WTC11 (cell line): ENCODE measurements at regions not wholly inside any gene's neighbourhood (a gene's known extent, or its start where the extent isn't known, plus 50 kb on each side); places are given as distances from the start of the nearest gene placed in this dataset.

Experiments used
- ATAC-seq: fragments of 200-7000 bp; cut with Tn5 transposase; 2 replicates; pipeline ENCODE4 v1.10.0; 2021; ENCODE audit warnings: mild to moderate bottlenecking, moderate library complexity
- CTCF ChIA-PET: fragments of 300-600 bp; sonication (Branson Sonifier 250); formaldehyde crosslinking; loops from one replicate; lab custom pipeline; 2021; ENCODE audit warnings: antibody characterized with exemption; lab: Charles Lee
- POLR2A ChIA-PET: fragments of 350-600 bp; sonication (Branson Sonifier 250); formaldehyde crosslinking; loops from one replicate; lab custom pipeline; 2021; ENCODE audit warnings: antibody characterized with exemption; lab: Charles Lee
- DNase-seq: peaks from one replicate; pipeline ENCODE4 v3.0.0; 2021; ENCODE audit warnings: low spot score
- H3K27ac Mint-ChIP-seq: 2 replicates; pipeline ENCODE4 v1.8.0; 2021; ENCODE audit warnings: mixed read lengths
- H3K27me3 Mint-ChIP-seq: 2 replicates; pipeline ENCODE4 v1.8.0; 2021; ENCODE audit warnings: low read depth, mild to moderate bottlenecking, moderate library complexity, mixed read lengths
- H3K36me3 Mint-ChIP-seq: 2 replicates; pipeline ENCODE4 v1.8.0; 2021; ENCODE audit warnings: mixed read lengths
- H3K4me1 Mint-ChIP-seq: 2 replicates; pipeline ENCODE4 v1.8.0; 2022; ENCODE audit warnings: mixed read lengths
- H3K4me3 Mint-ChIP-seq: 2 replicates; pipeline ENCODE4 v1.8.0; 2021; ENCODE audit warnings: mild to moderate bottlenecking, moderate library complexity, mixed read lengths
- H3K9me3 Mint-ChIP-seq: 2 replicates; pipeline ENCODE4 v1.8.0; 2021; ENCODE audit warnings: mixed read lengths
- ATF1 ChIP-seq: sonication (generic); formaldehyde crosslinking; IDR thresholded peaks from 2 replicates; pipeline ENCODE4 v1.8.1; 2023; ENCODE audit warnings: mild to moderate bottlenecking, moderate library complexity, missing genetic modification reagents
- E2F1 ChIP-seq: sonication (generic); formaldehyde crosslinking; IDR thresholded peaks from 2 replicates; pipeline ENCODE4 v1.8.0; 2022; ENCODE audit warnings: mild to moderate bottlenecking, missing genetic modification reagents
- ETV6 ChIP-seq: sonication (generic); formaldehyde crosslinking; IDR thresholded peaks from 2 replicates; pipeline ENCODE4 v1.8.1; 2022; ENCODE audit warnings: mild to moderate bottlenecking, missing genetic modification reagents
- FOXP4 ChIP-seq: sonication (generic); formaldehyde crosslinking; IDR thresholded peaks from 2 replicates; pipeline ENCODE4 v1.8.0; 2022; ENCODE audit warnings: mild to moderate bottlenecking, missing genetic modification reagents
- KAT7 ChIP-seq: sonication (generic); formaldehyde crosslinking; IDR thresholded peaks from 2 replicates; pipeline ENCODE4 v1.8.1; 2023; ENCODE audit warnings: missing genetic modification reagents, mild to moderate bottlenecking, borderline replicate concordance
- MYBL2 ChIP-seq: sonication (generic); formaldehyde crosslinking; IDR thresholded peaks from 2 replicates; pipeline ENCODE4 v1.8.1; 2023; ENCODE audit warnings: mild to moderate bottlenecking, moderate library complexity, missing genetic modification reagents
- NFATC4 ChIP-seq: fragments of 250-450 bp; sonication (Bioruptor Pico); IDR thresholded peaks from 2 replicates; pipeline ENCODE4 v1.9.0; 2021; ENCODE audit warnings: mild to moderate bottlenecking
- PREB ChIP-seq: sonication (generic); formaldehyde crosslinking; IDR thresholded peaks from 2 replicates; pipeline ENCODE4 v1.8.1; 2022; ENCODE audit warnings: mild to moderate bottlenecking, missing genetic modification reagents, moderate library complexity, borderline replicate concordance
- RELA ChIP-seq: sonication (generic); formaldehyde crosslinking; IDR thresholded peaks from 2 replicates; pipeline ENCODE4 v1.8.1; 2022; ENCODE audit warnings: missing genetic modification reagents, mild to moderate bottlenecking, borderline replicate concordance
- TP53 ChIP-seq: sonication (generic); formaldehyde crosslinking; IDR thresholded peaks from 2 replicates; pipeline ENCODE4 v1.8.1; 2023; ENCODE audit warnings: mild to moderate bottlenecking, missing genetic modification reagents
- ZNF317 ChIP-seq: sonication (generic); formaldehyde crosslinking; IDR thresholded peaks from 2 replicates; pipeline ENCODE4 v1.8.1; 2023; ENCODE audit warnings: low read depth, mild to moderate bottlenecking, moderate library complexity, missing genetic modification reagents, borderline replicate concordance
- ZNF416 ChIP-seq: fragments of 250-450 bp; sonication (Bioruptor Pico); IDR thresholded peaks from 2 replicates; pipeline ENCODE4 v1.9.0; 2021; ENCODE audit warnings: mild to moderate bottlenecking, inconsistent platforms
- ZNF425 ChIP-seq: fragments of 250-450 bp; sonication (Bioruptor Pico); conservative IDR thresholded peaks from 2 replicates; pipeline ENCODE4 v1.9.0; 2021; ENCODE audit warnings: mild to moderate bottlenecking
- ZNF532 ChIP-seq: fragments of 250-450 bp; sonication (Bioruptor Pico); IDR thresholded peaks from 2 replicates; pipeline ENCODE4 v1.9.0; 2021; ENCODE audit warnings: mild to moderate bottlenecking, borderline replicate concordance
- TF ChIP-seq, protein P1 (sequence below): sonication (generic); formaldehyde crosslinking; IDR thresholded peaks from 2 replicates; pipeline ENCODE4 v1.8.1; 2023; ENCODE audit warnings: mild to moderate bottlenecking, missing genetic modification reagents, moderate library complexity
- TF ChIP-seq, protein P2 (sequence below): fragments of 250-450 bp; sonication (Bioruptor Pico); IDR thresholded peaks from 2 replicates; pipeline ENCODE4 v1.9.0; 2021; ENCODE audit warnings: mild to moderate bottlenecking
- TF ChIP-seq, protein P3 (sequence below): sonication (generic); formaldehyde crosslinking; IDR thresholded peaks from 2 replicates; pipeline ENCODE4 v1.8.1; 2022; ENCODE audit warnings: missing genetic modification reagents, borderline replicate concordance
- TF ChIP-seq, protein P4 (sequence below): sonication (generic); formaldehyde crosslinking; IDR thresholded peaks from 2 replicates; pipeline ENCODE4 v1.8.1; 2023; ENCODE audit warnings: mild to moderate bottlenecking, moderate library complexity, missing genetic modification reagents

DNA sequence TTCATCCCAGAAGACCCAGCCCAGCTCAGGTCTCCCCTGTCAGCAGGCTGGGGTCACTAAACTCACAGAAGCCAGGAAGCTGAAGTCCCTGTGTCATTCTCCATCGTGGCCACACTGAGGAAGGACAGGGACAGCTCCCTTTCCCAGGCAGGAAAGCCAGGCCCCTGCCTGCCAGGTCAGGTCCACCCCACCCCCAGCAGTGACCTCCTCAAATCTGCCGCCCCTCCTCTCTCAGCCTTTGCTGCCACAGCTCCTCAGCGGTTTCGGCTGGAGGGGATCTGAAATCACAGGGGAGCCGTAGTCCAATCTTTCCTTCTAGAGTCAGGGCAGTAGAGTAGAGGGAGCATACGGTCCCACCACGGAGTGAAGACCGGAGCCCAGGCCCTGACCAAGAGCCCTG lies 150.9 kb upstream of the UNC5B start (continued):
- TF ChIP-seq ZNF532 (no peak), ETV6 (CRISPR knock-in tag) (no peak), PREB (CRISPR knock-in tag) (no peak), ZNF317 (CRISPR knock-in tag) (no peak), NFATC4 (no peak)
- TF ChIP-seq, all 79 proteins: peak for 0

DNA sequence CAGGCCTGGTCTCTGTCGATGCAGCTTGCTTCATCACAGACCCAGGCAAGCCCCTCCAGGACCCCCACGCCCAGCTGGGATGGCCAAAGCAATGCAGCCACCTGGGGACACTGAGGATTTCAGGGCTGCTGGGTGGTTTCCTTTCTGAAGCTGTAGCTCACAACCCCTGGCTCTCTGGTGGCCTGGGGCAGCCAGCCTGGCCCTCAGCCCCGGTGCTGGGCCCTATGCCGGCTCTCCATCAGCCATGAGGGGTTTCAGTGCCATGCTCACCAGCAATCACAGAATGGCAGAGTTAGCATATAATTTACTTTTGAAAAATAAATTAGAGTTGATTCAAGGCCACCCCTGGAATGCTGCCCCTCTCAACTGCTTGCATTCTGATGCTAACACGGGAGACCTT lies 150.2 kb upstream of the UNC5B start:
- no peak overlapping the region for H3K27ac Mint-ChIP-seq
- ChIA-PET POLR2A (no interaction called here), CTCF (interaction anchor here (3.0 to 5.0 kb wide), 4 partner anchors 12 to 159 kb away, joined by 17 to 40 read pairs (median 23); no protein-coding TSS in a partner anchor)
- DNase-seq (no peak), ATAC-seq (no peak)
- H3K4me3 Mint-ChIP-seq = no peak overlapping the region
- no peaks in the 10 kb centered on the region for H3K36me3 Mint-ChIP-seq
- H3K4me1 Mint-ChIP-seq = peaks cover 21% of the 10 kb centered on the region
- H3K27me3 Mint-ChIP-seq = no peaks in the 10 kb centered on the region
- no peaks in the 10 kb centered on the region for H3K9me3 Mint-ChIP-seq
- no peak for TF ChIP-seq RELA (CRISPR knock-in tag)
- no peak for TF ChIP-seq ATF1 (CRISPR knock-in tag)
- TF ChIP-seq, protein P1, sequence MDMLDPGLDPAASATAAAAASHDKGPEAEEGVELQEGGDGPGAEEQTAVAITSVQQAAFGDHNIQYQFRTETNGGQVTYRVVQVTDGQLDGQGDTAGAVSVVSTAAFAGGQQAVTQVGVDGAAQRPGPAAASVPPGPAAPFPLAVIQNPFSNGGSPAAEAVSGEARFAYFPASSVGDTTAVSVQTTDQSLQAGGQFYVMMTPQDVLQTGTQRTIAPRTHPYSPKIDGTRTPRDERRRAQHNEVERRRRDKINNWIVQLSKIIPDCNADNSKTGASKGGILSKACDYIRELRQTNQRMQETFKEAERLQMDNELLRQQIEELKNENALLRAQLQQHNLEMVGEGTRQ = no peak
- TF ChIP-seq ZNF425 (CRISPR knock-in tag) = no peak
- no peak for TF ChIP-seq TP53 (CRISPR knock-in tag)
- TF ChIP-seq KAT7 (CRISPR knock-in tag) = no peak
- no peak for TF ChIP-seq E2F1 (CRISPR knock-in tag)
- TF ChIP-seq FOXP4 (CRISPR knock-in tag) = no peak
- TF ChIP-seq, protein P2, sequence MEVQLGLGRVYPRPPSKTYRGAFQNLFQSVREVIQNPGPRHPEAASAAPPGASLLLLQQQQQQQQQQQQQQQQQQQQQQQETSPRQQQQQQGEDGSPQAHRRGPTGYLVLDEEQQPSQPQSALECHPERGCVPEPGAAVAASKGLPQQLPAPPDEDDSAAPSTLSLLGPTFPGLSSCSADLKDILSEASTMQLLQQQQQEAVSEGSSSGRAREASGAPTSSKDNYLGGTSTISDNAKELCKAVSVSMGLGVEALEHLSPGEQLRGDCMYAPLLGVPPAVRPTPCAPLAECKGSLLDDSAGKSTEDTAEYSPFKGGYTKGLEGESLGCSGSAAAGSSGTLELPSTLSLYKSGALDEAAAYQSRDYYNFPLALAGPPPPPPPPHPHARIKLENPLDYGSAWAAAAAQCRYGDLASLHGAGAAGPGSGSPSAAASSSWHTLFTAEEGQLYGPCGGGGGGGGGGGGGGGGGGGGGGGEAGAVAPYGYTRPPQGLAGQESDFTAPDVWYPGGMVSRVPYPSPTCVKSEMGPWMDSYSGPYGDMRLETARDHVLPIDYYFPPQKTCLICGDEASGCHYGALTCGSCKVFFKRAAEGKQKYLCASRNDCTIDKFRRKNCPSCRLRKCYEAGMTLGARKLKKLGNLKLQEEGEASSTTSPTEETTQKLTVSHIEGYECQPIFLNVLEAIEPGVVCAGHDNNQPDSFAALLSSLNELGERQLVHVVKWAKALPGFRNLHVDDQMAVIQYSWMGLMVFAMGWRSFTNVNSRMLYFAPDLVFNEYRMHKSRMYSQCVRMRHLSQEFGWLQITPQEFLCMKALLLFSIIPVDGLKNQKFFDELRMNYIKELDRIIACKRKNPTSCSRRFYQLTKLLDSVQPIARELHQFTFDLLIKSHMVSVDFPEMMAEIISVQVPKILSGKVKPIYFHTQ (CRISPR knock-in tag) = no peak
- no peak for TF ChIP-seq ZNF416 (CRISPR knock-in tag)
- TF ChIP-seq, protein P3, sequence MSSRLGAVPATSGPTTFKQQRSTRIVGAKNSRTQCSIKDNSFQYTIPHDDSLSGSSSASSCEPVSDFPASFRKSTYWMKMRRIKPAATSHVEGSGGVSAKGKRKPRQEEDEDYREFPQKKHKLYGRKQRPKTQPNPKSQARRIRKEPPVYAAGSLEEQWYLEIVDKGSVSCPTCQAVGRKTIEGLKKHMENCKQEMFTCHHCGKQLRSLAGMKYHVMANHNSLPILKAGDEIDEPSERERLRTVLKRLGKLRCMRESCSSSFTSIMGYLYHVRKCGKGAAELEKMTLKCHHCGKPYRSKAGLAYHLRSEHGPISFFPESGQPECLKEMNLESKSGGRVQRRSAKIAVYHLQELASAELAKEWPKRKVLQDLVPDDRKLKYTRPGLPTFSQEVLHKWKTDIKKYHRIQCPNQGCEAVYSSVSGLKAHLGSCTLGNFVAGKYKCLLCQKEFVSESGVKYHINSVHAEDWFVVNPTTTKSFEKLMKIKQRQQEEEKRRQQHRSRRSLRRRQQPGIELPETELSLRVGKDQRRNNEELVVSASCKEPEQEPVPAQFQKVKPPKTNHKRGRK (CRISPR knock-in tag) = no peak
- TF ChIP-seq MYBL2 (CRISPR knock-in tag) = no peak
- TF ChIP-seq, protein P4, sequence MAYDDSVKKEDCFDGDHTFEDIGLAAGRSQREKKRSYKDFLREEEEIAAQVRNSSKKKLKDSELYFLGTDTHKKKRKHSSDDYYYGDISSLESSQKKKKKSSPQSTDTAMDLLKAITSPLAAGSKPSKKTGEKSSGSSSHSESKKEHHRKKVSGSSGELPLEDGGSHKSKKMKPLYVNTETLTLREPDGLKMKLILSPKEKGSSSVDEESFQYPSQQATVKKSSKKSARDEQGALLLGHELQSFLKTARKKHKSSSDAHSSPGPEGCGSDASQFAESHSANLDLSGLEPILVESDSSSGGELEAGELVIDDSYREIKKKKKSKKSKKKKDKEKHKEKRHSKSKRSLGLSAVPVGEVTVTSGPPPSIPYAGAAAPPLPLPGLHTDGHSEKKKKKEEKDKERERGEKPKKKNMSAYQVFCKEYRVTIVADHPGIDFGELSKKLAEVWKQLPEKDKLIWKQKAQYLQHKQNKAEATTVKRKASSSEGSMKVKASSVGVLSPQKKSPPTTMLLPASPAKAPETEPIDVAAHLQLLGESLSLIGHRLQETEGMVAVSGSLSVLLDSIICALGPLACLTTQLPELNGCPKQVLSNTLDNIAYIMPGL = no peak
